Endodermal cell (in vitro differentiated cells): ENCODE measurements at regions not wholly inside any gene's neighbourhood (a gene's known extent, or its start where the extent isn't known, plus 50 kb on each side); places are given as distances from the start of the nearest gene placed in this dataset.

Experiments used
- DNase-seq: peaks from one replicate; pipeline ENCODE4 v3.0.0-alpha.2; 2017
- H3K27ac ChIP-seq: 2 replicates; pipeline ENCODE4 v1.5.1; 2013; ENCODE audit warnings: mild to moderate bottlenecking, low read depth, low read length, moderate library complexity
- H3K27me3 ChIP-seq: 2 replicates; pipeline ENCODE4 v1.6.1; 2013; ENCODE audit warnings: mild to moderate bottlenecking, low read length, moderate library complexity; ENCODE audit not compliant: insufficient read depth, control insufficient read depth, poor library complexity, severe bottlenecking
- H3K36me3 ChIP-seq: 2 replicates; pipeline ENCODE4 v1.7.0; 2013; ENCODE audit warnings: mild to moderate bottlenecking, low read length, moderate library complexity; ENCODE audit not compliant: control insufficient read depth, insufficient read depth
- H3K4me1 ChIP-seq: one replicate; pipeline ENCODE4 v1.7.0; 2013; ENCODE audit warnings: low read length; ENCODE audit not compliant: control insufficient read depth, insufficient read depth
- H3K4me3 ChIP-seq: 2 replicates; pipeline ENCODE4 v1.5.1; 2013; ENCODE audit warnings: mild to moderate bottlenecking, low read length, moderate library complexity
- H3K9ac ChIP-seq: 2 replicates; pipeline ENCODE4 v1.6.1; 2013; ENCODE audit warnings: mild to moderate bottlenecking, low read length, moderate library complexity; ENCODE audit not compliant: poor library complexity, severe bottlenecking; ENCODE audit errors: extremely low read depth
- H3K9me3 ChIP-seq: 2 replicates; pipeline ENCODE4 v1.6.1; 2013; ENCODE audit warnings: mild to moderate bottlenecking, low read length, moderate library complexity; ENCODE audit not compliant: control insufficient read depth
- H3K27ac Mint-ChIP-seq: 2 replicates; pipeline ENCODE4 v1.8.0; 2020; ENCODE audit warnings: mixed read lengths
- H3K27me3 Mint-ChIP-seq: 2 replicates; pipeline ENCODE4 v1.8.0; 2021; ENCODE audit warnings: mild to moderate bottlenecking, mixed read lengths; ENCODE audit not compliant: insufficient read depth
- H3K36me3 Mint-ChIP-seq: 2 replicates; pipeline ENCODE4 v1.8.0; 2020; ENCODE audit warnings: low read depth, mixed read lengths
- H3K4me1 Mint-ChIP-seq: 2 replicates; pipeline ENCODE4 v1.8.0; 2020; ENCODE audit warnings: mixed read lengths
- H3K4me3 Mint-ChIP-seq: 2 replicates; pipeline ENCODE4 v1.8.0; 2020; ENCODE audit warnings: mild to moderate bottlenecking, moderate library complexity, mixed read lengths
- H3K9me3 Mint-ChIP-seq: 2 replicates; pipeline ENCODE4 v1.8.0; 2020; ENCODE audit warnings: mild to moderate bottlenecking, mixed read lengths
- CTCF ChIP-seq: fragments of 200-600 bp; sonication (generic); conservative IDR thresholded peaks from 2 replicates; pipeline ENCODE4 v1.5.0; 2021; ENCODE audit warnings: antibody characterized with exemption, mild to moderate bottlenecking
- WGBS, 2 experiments: methylation state at CpG; one replicate each; pipeline versions ENCODE4 v1.1.5 to v1.1.7; 2013; ENCODE audit warnings: missing lambda C conversion rate in 2 of 2, mixed read lengths in 1 of 2; ENCODE audit not compliant: insufficient coverage in 1 of 2, insufficient read length in 1 of 2; 5-methylcytosine and 5-hydroxymethylcytosine counted together

DNA sequence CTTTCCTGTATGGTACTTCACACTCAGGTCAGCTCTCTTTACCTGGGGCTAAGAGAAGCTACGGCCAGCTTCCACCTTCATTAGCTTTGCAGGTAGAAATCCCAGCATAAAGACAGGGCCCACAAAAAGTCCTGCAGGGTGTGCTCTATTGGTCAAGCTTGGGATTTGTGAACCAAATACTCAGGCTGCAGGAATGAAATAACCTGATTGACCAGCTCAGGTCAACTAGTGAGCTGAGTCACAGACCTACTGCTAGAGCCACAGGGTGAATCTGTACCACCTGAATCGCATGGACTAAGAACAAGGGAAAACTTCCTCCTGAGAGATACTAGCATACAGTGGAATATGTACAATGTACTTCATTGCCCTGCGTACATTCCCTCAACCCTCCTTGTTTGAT, 172.2 kb downstream of the HHIP start:
- 90% methylated on average over 2 to 3 of the region's 3 CpGs for WGBS, 2 experiments

DNA sequence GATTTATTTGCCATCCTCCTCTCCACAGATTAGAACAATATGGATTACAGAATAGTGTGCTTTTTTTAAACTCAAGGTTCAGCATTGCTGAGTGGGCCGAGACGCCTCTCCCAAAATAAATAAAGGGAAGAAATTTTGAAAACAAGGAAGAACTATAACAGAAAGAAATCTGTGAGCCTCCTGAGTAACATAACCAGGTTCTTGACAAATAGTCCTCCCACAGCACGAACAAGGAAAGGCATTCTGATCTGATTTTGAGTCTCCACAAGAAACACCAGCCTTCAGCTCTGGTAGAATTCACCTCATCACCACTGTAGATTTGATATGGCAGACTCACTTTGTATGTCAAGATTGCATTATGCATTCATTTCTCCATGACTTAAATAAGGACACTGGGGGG, 173.6 kb downstream of the HHIP start:
- TF ChIP-seq CTCF = no peak
- Histone ChIP-seq H3K36me3 (no peaks in the 10 kb centered on the region), H3K27ac (no peak overlapping the region), H3K27me3 (no peaks in the 10 kb centered on the region), H3K4me3 (no peak overlapping the region), H3K9me3 (peaks cover 8% of the 10 kb centered on the region), H3K9ac (no peak overlapping the region), H3K4me1 (no peaks in the 10 kb centered on the region)
- Mint-ChIP-seq H3K36me3 (no peaks in the 10 kb centered on the region), H3K4me3 (no peak overlapping the region), H3K4me1 (no peaks in the 10 kb centered on the region), H3K9me3 (peaks cover 9% of the 10 kb centered on the region), H3K27ac (no peak overlapping the region), H3K27me3 (no peaks in the 10 kb centered on the region)
- no peak for DNase-seq
- 90 to 100% methylated on average over 2 to 3 of the region's 3 CpGs for WGBS, 2 experiments

More for the DNA sequence above, 172.2 kb downstream of the HHIP start:
- no peaks in the 10 kb centered on the region for H3K4me1 Mint-ChIP-seq
- Histone ChIP-seq H3K36me3 (no peaks in the 10 kb centered on the region), H3K9me3 (peaks cover 6% of the 10 kb centered on the region), H3K9ac (no peak overlapping the region), H3K4me3 (no peak overlapping the region), H3K27ac (no peak overlapping the region), H3K4me1 (no peaks in the 10 kb centered on the region), H3K27me3 (no peaks in the 10 kb centered on the region)
- H3K27ac Mint-ChIP-seq = no peak overlapping the region
- no peak for TF ChIP-seq CTCF
- no peak overlapping the region for H3K4me3 Mint-ChIP-seq
- peaks cover 18% of the 10 kb centered on the region for H3K9me3 Mint-ChIP-seq
- no peaks in the 10 kb centered on the region for H3K27me3 Mint-ChIP-seq
- DNase-seq = no peak
- H3K36me3 Mint-ChIP-seq = peaks cover under 1% of the 10 kb centered on the region

DNA sequence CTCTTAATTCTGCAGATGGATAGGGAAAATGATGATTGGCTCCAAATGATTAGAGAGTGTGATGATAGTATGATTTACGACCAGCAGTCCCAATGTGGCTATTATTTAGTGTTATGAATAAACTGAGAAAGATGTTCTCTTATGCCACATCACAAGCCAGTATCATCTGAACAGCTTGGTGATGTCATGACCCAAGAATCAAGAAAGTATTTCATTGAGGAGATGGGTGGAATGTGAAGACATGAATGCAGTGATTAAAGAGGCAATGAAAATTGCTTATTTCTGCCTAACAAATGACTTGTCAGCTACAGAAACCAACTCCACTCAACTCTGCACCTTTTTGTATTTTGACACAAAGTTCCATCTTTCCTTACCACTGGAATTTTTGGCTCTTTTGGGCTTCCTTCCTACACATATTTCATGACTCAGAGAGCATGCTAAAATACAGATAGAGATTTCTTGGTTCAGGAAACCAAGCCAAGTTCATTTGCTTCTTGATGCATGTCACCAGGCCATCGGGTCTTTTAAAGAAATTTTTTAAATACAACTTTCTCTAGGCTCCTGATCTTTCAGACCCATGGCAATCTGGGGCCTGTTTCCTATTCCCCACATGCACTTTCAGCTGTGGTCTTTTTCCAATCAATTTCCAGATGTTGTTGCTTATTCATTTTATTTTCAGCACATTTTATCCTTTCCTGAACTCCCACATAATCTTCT, 174.2 kb downstream of the HHIP start:
- Mint-ChIP-seq H3K9me3 (peaks cover 7% of the 10 kb centered on the region), H3K27ac (no peak overlapping the region)
- no peaks in the 10 kb centered on the region for H3K4me1 ChIP-seq

More for the DNA sequence above, 174.2 kb downstream of the HHIP start:
- TF ChIP-seq CTCF = no peak
- 83 to 90% methylated on average over 1 to 2 of the region's 2 CpGs for WGBS, 2 experiments
- Mint-ChIP-seq H3K4me1 (no peaks in the 10 kb centered on the region), H3K36me3 (no peaks in the 10 kb centered on the region), H3K4me3 (no peak overlapping the region), H3K27me3 (no peaks in the 10 kb centered on the region)
- H3K36me3 ChIP-seq = no peaks in the 10 kb centered on the region
- no peaks in the 10 kb centered on the region for H3K27me3 ChIP-seq
- H3K4me3 ChIP-seq = no peak overlapping the region
- H3K9me3 ChIP-seq = peaks cover 8% of the 10 kb centered on the region
- DNase-seq = no peak
- no peak overlapping the region for H3K9ac ChIP-seq
- H3K27ac ChIP-seq = no peak overlapping the region
